Activated T-cell treated with anti-CD3 and anti-CD28 coated beads for 48 hours (primary cell): ENCODE measurements at regions not wholly inside any gene's neighbourhood (a gene's known extent, or its start where the extent isn't known, plus 50 kb on each side); places are given as distances from the start of the nearest gene placed in this dataset.

Experiments
- DNase-seq: peaks from one replicate; pipeline ENCODE4 v3.0.0-alpha.2; 2020; ENCODE audit warnings: low read depth

DNA sequence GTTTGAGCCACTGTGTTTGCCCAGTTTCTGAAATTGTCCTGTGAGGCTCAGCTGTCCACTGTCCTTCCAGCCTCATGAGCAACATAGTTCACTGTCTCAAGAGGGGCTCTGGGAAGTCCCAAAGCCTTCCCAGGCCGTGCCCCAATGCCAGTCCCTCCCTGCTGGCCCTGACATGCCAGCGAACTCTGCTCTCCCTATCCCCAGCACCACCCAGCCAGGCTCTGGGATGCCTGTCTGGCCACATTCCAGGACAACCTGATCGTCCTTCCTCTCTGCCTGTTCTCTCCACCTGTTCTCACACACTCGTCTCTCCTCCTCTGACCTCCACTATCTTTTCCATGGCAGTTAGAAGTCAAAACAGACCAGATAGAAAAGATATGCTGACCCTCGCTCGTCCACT lies 278.0 kb upstream of the ID2 start:
- DNase-seq, result no peak

DNA sequence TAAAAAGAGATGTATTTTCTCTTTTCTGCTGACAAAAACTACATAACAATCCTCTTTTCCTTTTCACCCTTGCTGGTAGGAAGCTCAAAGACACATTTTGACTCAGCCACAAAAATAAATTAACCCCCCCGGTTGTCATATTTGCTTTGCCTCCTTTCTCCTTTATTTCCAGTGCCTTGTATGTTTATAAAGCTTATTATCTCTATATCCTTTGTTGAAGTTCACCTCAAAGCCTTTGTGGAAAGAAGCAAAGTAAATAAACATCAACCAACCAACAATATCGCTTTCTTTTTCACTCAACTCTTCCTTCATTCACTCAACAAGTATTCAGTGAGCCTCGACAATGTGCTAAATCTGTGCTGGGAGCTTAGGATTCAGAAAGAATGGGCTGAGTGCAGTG lies 276.5 kb upstream of the ID2 start:
- no peak for DNase-seq

DNA sequence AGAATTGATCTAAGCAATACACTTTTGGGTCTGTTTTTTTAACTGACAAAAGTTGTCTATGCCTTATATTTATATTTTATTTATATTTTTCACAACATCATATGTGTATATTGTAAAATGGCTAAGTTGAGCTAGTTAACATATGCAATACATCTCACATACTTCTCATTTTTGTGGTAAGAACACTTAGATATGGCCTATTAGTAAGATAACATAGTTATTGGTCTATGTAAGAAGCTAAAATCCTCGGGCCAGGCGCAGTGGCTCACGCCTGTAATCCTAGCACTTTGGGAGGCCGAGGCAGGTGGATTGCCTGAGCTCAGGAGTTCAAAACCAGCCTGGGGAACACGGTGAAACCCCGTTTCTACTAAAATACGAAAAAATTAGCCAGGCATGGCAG lies 275.6 kb upstream of the ID2 start:
- no peak for DNase-seq

DNA sequence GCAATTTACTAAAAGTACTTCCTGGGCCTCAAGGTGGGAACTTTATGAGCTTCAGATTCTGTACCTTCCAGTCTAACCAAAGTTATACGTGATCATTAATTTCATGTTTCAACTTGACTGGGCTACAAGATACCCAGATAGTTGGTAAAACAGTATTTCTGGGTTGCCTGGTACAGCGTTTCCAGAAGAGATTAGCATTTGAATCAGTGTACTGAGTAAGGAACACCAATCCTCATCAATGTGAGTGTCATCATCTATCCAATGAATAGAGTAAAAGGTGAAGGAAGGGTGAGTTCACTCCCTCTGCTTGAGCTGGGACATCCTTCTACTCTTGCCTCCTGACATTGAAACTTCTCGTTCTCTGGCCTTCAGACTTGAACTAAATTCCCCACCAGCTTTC lies 274.5 kb upstream of the ID2 start:
- DNase-seq, result no peak

DNA sequence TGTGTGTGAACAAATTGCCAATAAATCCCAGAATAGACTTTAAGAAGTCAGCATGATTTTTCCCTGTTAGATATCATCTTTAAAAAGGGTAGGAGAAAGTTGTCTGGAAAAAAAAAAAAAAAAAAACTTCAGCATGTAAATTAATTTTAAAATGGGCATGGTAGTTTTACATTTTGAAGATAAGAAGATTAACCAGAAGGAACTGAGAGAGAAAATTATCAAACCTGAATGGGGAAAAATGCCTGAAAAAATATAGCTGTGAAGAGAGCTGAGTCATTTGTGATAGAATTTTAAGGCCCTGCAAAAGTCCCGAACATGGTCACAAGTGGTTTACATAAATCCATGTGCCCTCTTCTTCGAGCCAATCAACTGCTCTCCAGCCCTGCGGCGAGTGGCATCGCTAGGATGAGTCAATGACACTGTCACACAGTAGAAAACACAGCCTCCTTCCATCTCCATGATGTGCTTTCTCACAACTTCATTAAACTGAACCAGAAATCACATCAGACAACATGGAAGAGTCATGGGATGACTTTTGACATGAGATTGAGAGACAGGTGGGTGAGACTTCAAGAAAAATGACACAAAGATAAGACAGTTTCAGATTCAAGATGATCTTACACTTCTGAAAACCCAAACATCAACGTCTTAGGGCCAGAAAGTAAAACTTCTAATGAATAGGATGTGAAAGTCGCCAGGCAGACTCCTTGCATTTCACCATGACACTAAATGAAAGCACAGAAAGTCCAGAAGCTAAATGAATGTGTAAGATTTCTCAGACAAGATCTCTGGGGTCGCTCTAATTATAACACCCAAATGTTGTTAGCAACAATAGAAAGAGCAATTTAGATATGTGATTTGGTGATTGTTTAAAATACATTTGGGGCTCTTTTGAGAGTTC lies 273.0 kb upstream of the ID2 start:
- DNase-seq, result peak; percentile 70

DNA sequence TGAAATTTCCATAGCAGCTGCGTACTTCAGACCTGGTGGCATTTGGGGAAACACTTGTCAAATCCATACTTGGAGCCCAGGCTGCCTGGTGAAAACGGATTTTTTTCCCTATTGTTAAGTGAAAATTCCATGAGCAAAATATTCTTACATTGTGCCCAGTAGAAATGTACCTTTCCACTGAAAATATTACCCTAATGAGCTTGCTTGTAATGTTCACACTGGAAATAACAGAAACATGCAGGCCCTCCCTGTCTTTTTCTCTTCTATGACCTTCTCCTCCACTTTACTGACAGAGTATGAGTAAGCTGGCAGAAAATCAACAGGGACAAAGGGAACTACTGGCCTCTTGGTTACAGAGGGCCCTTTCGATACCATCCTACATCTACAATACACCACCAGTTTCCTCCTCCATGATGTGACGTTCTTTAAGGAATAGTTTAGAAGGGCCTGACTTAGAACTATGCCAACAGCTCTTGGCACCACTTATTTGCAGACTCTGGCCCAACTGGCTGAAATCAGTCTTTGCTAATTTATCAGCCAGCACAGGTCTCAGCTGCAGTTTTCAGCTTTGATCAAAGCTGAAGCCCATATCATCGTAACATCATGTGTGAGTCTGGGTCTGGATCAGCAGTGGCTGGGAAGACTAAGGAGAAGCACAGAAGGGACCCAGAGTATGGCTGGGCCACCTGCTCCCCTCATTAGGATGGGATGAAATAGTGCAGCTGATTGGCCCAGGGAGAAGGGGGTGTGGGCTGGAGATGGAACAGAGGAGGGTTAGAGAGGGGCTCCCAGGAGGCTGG lies 272.2 kb upstream of the ID2 start:
- no peak for DNase-seq

DNA sequence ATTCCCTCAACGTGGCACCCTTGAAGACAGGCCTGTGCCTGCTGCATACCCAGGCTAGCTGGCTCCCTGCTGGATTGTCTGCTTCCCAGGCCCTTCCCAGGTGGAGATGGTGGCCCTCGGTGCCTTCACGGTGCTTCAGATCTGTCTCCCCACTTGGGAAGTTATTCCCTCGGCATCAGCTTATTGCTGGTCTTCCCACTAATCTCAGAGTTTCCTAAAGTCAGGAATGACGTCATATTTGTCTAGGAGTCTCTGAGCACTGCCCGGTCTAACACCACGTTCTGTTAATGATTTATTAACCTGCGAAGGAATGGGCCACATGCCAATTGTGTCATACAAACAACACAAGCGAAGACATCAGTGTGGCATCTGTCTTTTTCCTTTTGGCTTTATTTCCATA lies 269.8 kb upstream of the ID2 start:
- DNase-seq, result no peak

DNA sequence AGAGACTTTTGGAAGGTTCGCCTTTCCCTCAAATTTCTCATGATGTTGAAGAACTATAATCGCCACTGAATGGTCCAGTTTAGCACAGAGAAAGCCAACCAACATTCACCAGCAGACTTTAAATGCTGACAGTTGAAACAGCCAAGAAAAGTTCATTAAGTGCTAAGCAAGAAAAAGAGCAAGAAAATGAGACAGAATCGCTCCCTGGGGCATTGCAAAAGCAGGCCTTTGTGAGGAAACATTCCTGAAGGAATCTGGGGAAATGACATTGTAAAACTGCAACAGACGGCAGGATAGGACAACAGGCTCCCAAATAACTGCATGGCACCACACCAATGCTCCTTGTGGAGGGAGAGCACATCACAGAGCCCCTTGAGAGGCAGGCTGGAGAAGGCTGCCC lies 269.3 kb upstream of the ID2 start:
- no peak for DNase-seq

DNA sequence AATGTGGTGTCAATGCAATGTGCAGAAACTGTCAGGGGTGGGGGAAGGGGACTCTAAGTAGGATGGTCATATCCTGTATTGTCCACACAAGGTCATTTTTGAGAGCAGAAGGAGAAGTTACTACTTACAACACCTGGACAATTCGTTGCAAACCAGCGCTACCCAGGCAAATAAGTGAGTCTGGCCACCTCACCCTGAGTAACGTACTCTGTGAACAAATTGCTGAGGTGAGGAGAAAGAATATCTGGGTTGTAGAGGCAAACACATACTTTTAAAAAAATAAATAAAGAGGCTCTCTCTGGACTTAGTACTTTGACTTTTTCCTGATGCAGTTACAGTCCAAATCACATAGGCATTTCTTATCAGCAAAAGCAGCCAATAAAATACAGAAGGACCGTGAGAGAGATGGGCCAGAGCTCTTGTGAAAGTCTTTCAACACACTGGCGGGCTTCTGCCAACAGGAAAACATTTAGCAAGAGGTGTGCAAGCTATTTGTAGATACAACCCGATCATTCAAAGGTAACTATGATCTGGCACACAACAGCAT lies 268.2 kb upstream of the ID2 start:
- DNase-seq, result no peak

DNA sequence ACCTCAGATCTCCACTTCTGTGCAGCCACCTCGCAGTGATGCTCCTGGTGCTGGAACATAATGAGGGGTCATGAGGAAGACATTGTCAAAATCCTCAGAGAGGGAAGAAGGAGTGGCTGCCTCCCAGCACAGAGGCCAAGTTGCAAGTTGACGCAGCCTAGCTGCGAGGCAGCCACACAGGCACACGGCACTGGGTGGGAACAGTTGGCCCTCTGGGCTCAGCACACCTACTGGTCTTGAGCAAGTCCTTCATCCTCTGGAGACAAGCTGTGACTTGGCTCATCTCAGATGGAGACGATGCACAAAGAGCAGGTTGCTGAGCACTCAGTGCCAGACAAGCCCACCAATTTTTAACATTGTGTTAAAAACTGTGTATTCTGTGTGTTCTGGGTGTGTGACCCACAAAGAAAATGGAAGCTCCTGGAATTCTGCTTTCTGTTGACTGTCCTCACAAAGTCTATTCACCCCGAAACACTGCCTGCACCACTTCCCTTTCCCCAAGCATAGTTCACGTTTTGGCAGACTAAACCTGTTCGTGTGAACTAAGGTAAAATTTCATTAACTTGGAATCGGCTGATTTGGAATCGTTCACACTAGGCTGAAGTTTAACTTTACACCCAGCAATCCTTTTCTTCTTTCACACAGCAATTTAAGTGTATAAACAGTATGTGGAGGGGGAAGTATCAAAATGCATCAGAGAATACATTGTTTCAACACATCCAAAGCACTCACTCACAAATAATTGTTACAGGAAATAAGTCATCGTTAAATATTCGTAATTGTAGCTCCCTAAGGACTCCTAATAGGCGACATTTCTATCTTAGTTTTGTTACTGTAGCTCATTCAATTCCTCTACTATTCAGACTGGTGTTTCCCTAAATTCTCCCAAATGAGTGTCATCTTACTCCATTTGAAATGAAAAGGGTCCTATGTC lies 266.6 kb upstream of the ID2 start:
- DNase-seq, result no peak

DNA sequence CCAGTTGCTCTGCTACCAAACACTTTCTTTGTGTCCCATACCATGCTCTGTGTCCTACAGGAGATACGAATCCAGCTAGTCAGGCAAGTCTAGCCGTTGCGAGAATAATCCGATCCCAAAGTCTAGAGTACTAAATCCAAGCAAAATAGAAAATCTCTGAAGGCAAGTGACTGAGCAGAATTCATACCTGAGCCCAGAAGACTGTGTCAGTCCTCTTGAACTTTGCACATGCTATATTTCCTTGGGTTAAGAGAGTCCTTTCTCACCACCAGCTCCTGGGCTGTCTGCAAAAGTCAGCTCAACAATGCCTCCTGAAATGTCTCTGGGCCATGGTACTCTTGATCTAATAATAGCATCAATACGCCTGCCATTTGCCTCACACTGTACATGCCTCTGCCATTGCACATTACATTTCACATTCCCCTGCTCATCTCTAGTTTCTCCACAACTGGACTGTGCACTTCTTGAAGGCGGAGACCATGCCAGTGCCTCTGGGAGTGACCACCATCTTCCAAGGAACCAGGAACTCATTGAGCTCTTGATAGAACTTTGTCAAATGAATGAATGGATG lies 265.8 kb upstream of the ID2 start:
- no peak for DNase-seq

DNA sequence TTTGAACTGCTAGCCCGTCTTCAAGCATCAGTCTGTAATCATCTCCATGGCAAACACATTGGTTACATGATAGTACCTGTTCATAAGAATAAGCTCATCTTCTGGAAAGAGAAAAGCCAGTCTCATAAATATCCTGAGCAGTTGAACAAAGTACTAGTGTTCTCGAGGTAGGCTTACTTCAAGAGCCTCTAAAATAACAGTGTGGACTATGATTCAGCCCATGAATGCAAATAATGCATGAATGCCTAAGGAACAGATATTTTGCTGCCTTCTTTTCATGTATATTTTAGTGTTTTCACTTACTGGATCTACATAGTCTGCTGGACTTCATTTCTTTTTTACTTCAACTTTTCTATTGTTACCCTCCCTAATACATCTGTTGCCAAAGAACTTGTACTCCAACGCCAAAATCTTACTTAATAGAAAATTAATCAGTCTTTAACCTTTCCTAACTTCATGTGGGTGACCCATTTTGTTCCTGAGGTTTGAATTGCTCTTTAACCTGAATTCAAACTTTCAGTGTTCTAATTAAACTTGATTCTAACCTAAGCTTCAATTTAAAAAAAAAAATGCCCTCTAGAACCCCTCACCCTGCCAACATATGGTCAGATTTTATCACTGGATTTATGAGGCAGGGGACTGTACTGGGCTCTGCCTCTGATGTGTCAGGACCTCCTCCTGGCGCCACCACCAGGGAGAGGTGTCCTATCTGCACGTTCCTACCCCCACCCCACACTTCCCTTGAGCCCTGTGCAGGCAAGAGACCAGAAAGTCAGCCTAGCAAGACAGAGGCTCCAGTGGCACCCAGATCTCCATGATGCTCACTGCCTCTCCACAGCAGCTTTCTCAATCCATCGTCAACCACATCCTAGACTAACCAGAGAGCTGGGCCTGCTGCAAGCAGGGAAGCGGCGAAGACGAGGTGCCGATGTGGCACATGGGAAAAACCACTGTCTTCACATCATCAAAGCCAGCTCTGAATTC lies 264.7 kb upstream of the ID2 start:
- no peak for DNase-seq

DNA sequence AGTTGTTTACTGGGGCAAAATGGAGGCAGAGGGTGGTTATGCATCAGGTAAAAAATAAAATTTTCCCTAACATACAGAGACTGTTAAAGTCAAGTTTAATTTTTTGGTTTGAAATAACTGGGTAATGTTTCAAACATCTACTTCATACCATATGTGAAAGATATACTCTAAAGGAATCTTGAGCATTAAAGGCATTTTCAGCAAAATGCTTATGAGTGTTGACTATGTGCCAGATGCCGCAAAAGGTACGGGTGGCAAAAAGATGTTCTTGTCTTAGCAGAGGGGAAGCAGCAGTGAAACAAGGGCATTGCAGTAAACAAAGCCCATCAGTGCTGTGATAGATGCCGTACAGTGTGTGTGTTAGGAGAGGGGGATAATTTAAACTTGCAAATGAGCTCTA lies 263.1 kb upstream of the ID2 start:
- DNase-seq, result no peak

DNA sequence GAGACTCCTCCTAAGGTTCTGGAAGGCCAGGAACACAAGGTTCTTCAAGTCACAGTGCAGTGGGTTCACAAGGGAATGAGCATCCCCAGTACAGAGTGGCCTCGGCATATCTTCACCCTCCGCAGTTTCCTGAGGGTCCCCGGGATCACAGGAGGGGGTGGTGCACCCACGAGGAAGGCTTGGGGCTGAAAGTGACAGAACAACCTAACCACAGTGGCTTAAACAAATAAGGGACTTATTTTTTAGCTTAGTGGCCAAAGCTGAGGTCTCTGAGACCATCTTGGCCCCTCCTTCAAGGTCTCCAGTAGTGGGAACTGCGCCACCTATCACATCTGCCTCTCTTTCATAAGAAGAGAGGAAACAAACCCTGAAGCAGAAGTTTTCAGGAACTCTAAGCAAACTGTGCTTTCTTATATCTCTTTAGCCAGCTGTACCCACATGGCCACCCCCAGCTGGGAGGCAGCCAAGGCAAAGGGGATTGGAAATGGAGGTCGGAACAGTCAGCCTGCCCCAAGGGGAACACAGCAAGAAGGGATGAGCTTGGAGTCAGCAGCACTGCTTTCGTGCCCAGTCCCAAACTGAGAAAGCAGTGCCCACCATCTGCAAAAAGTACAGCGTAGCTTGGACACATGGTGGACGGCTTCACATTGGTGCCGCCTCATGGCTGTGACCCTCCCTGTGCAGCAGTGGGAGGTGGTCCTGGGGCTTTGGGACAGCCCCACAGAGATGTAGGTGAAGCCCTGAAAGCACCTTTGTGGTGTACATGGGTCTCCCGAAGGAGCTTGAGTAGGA lies 260.0 kb upstream of the ID2 start:
- DNase-seq, result no peak

DNA sequence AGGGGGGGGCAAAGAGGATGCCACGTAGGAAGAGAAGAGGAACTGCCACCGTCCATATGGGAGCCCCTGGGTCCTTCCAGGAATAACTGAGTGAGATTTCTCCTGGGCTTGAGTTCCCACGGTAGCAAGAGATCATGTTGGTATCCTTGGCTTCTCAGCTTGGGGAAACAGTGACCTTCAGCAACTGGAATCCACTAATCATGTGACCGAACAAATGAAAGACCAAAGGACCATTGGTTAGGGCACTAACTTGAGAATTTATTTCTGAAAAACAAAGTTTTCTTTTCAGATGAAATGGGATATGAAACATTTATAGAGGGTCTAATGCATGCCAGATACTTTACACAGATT lies 259.4 kb upstream of the ID2 start:
- no peak for DNase-seq

DNA sequence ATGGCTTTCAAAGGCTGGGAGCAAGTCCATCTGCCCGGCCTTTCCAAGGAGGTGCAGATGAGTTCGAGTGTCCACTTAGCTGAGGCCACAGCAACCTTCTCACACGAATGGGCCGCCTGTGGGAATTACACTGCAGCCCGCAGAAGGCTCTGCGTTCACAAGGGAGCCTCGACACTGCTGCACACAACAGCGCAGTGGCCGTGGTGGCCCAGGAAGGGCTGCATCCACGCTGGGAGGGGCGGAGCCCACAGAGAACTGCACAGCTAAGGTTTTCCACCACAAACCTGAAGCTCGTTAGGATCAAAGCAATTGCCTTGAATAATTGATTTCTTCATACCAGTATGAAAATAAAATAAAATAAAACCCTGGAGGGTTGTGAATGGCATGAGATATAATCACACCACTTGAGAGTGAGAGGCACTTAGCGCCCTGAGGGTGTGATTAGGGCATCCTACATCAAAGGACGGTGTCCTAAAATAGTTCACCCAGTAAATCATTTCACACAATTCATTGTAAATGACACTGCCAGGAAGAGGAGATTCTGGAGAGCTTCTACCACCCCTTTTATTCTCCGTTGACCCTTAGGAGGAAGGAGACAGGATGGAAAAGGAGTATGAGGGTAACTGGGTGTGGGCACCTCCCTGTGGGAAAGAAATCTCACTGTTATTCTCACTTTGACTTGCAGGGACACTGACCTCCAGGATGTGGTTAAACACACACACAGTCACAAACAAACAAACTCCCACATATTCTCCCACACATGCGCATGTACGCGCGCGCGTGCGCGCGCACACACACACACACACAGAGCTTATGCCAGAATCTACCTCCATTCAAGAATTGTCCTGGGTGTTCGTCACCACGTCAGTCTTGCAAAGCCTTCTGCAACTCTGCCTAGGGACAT lies 256.6 kb upstream of the ID2 start:
- DNase-seq, result peak; percentile 17

DNA sequence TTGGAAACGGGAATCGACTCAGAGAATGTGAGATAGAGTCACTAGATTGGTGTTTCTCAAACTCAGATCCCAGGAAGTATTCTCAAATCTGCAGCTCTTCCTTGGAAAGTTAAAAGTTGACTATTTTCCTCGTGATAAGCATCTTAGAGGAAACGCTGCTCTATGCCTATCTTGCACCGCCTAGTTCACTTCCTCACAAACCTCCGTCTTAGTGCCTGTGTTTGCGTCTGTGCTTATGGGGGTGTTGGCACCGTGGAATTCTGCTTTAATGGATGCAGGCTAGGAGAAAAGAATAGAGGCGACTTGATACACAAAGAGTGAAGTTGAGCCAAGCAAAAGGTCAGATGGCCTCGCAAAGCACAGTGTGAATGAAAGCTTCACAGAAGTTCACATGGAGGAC lies 255.3 kb upstream of the ID2 start:
- DNase-seq, result no peak

DNA sequence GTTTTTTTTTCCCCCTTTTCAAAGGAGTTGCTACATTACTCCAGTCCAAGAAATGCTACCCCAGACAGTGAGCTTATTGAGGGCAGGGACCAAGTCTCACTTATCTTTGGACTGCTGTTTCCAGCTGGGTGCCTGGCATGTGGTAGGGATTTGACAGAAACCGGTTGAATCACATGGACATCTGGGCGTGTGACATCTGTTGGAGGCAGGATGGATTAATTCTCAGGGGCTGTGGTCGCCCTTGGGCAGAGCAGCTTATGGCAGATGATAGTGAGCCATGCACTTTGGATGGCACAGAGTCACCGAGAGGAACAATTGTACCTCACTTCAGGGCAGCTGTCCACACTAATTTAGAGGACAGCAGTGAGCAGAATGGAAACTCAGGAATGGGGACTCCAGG lies 254.6 kb upstream of the ID2 start:
- no peak for DNase-seq

DNA sequence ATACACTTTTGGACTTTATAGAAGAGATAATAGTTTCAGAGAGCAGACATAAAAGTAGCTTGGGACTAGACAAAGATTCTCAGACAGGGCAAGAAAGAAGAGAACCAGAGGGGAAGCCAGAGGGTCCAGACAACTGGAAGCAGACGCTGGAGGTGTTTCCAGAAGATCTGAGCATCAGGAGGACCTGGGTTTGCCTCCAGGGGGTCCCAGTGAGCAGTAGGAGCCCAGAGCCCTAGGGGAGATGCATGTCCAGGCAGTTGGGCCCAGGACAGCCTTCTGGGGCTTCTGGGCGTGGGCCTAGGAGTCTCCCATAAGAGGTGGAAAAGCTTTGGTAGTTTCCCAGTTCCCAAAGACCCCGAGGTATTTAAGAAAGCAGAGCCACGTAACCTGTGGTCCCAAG lies 251.2 kb upstream of the ID2 start:
- DNase-seq, result no peak
